ENCODE measurements at regions not wholly inside any gene's neighbourhood (a gene's known extent, or its start where the extent isn't known, plus 50 kb on each side); places are given as distances from the start of the nearest gene placed in this dataset.

DNA sequence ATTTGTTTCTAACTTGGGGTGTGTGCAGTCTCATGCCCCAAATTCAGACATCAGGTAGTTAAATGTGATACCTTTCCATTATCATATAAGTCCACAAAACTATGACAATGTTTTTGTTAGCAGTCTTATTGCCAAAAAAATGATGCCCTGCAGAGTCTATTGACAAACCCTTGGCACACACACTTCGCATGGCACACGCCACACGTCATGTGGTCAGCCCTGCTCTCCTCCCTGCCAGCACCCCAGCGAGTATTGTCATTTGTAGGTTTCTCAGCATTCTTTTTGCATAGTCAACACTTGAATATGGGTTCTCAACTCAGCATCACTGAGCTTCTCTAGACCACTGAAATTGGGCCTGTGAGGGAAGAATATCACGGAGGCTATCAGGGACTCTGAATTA, 356.0 kb downstream of the INHBA start:
- TF ChIP-seq, protein P1, sequence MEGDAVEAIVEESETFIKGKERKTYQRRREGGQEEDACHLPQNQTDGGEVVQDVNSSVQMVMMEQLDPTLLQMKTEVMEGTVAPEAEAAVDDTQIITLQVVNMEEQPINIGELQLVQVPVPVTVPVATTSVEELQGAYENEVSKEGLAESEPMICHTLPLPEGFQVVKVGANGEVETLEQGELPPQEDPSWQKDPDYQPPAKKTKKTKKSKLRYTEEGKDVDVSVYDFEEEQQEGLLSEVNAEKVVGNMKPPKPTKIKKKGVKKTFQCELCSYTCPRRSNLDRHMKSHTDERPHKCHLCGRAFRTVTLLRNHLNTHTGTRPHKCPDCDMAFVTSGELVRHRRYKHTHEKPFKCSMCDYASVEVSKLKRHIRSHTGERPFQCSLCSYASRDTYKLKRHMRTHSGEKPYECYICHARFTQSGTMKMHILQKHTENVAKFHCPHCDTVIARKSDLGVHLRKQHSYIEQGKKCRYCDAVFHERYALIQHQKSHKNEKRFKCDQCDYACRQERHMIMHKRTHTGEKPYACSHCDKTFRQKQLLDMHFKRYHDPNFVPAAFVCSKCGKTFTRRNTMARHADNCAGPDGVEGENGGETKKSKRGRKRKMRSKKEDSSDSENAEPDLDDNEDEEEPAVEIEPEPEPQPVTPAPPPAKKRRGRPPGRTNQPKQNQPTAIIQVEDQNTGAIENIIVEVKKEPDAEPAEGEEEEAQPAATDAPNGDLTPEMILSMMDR (IDR thresholded peaks at IDR 0.05), result no peak
- no peak for TF ChIP-seq POLR2A (IDR thresholded peaks at IDR 0.05)
- no peak for TF ChIP-seq POLR2AphosphoS5 (IDR thresholded peaks at IDR 0.05)
